HUDEP-2 (cell line): ENCODE measurements at regions not wholly inside any gene's neighbourhood (a gene's known extent, or its start where the extent isn't known, plus 50 kb on each side); places are given as distances from the start of the nearest gene placed in this dataset.

Experiments used
- DNase-seq, 76 experiments: peaks; one replicate each; lab custom pipeline; 2025; ENCODE audit not compliant: unreplicated experiment in 76 of 76; lab: John Stamatoyannopoulos, UW

- no peak for DNase-seq
Measured at GRCh38 chr16:73890186-73891128, 406.2 kb upstream of the PSMD7 start.

GRCh38 chr16:73888840-73889490 lies 407.6 kb upstream of the PSMD7 start:
- DNase-seq = no peak

DNA sequence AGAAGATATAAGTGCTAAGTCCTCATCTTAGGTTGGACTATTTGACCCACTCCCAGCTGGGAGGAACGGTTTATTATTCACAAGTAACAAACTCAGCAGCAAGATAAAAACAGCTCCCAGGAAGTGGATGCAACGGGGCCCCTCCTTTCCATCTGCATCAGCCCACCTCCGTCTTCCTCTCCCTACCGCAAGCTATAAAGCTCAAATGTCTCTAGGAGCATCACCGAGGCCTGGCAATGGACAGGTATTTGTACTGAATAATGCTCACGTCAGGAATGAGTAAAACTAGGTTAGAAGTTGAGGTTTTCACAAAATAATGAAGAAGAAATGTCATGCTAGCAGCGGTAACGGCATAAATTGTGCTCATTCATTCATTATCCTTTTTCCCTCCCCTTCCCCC lies 408.7 kb upstream of the PSMD7 start:
- no peak for DNase-seq

DNA sequence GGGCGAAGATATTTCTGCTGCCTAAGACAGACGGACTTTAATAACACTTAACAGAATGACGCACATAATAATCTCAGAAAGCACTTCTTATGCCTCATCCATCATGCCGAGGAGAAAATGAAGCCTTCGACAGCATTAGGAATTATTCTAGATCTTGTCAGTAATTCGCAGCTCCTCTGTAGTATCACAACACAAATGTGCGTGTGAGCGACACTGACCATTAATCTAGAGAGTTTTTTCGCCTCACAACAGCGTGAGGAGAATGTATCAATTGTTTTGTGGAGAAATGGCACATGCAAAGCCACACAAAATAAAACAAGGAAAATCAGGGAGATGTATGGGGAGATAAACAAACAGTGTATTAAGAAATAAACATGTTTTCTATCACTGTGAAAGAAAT lies 410.2 kb upstream of the PSMD7 start:
- no peak for DNase-seq

DNA sequence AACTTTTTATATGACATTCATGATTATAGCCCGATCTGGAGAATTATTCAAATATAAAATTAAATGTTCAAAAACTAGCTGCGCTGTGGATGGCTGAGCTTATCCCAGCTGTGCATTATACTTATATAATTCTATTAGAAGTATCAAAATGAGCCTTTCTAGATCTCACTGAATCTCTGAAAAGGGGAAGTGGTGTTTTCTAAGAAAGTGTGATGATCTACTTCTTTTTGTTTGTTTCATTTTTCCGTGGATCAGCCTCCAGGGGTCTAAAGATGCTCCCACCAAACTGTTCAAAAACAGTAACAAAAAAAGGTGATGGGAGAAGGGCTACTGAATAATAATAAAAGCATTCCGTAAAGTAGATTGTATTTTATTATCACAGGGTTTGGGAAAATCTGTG lies 411.3 kb upstream of the PSMD7 start:
- DNase-seq = no peak

- no peak for DNase-seq
Measured at GRCh38 chr16:73883841-73884240, 412.8 kb upstream of the PSMD7 start.

DNA sequence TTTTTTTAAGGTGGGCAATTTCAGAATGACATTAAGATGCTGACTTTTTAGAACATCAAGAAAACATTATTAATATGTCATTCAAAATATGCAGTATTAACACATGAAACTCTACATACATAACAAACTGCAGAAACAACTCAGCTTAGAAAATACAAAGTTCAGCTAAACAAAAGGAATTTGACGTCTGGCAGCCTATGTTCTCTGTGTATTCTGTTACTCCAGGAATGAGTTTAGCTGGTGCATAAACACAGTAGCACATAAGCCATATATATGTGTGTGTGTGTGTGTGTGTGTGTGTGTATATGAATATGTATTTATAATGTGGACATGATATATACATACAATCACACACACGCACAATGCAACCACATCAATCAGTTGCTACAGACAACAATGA lies 413.5 kb upstream of the PSMD7 start:
- DNase-seq = no peak

DNA sequence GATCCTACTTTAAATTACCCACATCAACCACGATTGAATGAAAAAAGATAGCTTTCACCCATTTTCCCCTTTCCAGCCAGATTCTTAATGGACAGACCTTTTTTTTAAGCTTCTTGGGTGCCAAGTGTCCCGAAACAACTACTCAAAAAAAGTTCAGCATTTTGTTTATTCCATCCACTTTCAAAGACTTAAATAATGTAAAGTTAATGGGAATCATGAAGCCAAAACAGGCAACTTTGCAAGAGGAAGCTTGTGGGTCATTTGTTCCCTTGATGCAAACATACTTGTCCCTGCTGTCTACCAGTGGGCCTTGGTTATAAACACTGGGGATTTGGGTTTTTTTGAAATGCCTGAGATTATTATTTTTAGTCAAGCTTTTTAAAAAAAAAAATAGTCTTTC lies 414.0 kb upstream of the PSMD7 start:
- DNase-seq = no peak

GRCh38 chr16:73882033-73882432 lies 414.6 kb upstream of the PSMD7 start:
- no peak for DNase-seq

GRCh38 chr16:73879621-73880020 lies 417.0 kb upstream of the PSMD7 start:
- DNase-seq = no peak

- DNase-seq = peak in 12 of 76 experiments; percentile 0 to 38 (median 14)
Measured at GRCh38 chr16:73878611-73879010, 418.0 kb upstream of the PSMD7 start.

- no peak for DNase-seq
Measured at GRCh38 chr16:73877150-73877549, 419.5 kb upstream of the PSMD7 start.

DNA sequence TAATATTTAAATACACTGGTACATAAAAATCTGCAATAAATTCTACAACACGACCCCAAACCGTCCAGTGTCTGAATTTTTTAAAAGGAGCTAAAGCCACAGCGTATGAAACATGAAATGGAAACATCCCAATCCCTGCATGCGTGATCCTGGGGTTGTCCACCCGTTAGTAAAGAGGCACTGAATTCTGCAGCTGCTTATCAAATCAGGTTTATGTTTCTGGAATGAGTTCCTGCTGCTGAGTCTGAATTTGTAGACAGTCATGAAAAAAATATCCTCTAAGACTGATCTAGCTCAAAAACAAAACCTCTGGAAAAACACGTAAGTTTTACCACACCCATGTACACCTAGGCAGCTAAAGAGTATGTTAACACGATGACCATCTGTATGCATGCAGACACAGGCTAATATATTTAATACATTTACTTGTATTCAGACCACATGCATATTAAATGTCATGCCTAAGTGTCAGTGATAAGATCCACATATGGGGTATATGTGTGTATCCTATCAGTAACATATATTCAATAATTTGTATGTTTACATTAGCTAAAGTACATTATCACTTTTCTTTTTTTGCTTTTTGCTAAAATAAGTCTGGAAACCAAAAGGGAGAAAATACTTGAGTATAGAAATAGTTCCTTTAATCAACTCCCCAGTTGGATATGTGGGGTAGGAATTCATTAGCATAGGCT lies 420.5 kb upstream of the PSMD7 start:
- no peak for DNase-seq

GRCh38 chr16:73874324-73874723 lies 422.3 kb upstream of the PSMD7 start:
- no peak for DNase-seq

DNA sequence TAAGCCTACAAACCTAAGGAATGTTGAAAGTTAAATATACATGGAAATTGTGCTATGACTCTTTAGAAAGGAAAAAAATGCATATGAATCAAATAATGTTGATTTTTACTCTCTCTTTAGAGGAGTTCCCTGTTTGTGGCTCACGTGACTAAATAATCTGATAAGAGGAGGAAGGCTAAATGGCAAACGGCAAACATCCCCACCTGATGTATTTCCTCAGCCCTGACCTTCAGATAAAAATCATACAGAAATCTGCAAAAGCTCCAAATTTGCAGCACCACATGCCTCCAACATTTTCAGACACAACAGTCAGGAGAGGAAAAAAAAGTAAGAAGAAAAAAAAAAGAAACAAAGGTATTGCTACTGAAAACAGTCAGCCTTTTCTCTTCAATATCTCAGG lies 423.0 kb upstream of the PSMD7 start:
- no peak for DNase-seq

- DNase-seq = no peak
Measured at GRCh38 chr16:73872856-73873255, 423.8 kb upstream of the PSMD7 start.

- no peak for DNase-seq
Measured at GRCh38 chr16:73871088-73871733, 425.4 kb upstream of the PSMD7 start.

- no peak for DNase-seq
Measured at GRCh38 chr16:73869126-73869525, 427.5 kb upstream of the PSMD7 start.

DNA sequence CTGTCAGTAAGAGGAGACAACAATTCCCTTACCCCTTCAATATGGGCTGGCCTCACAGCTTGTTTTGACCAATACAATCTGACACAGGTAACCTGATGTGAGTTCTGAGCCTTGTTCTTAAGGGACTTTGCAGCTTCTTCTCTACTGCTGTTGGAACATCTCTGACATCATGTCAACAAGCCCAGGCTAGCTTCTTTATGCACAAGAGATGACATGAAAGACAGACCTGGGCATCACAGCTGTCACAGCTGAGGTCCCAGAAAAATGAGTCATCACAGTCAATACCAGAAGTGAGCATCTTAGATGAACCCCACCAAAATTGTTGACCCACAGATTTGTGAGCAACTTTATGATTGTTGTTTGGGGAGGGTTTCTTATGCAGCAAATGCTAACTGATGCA lies 431.7 kb upstream of the PSMD7 start:
- DNase-seq = no peak

- DNase-seq = no peak
Measured at GRCh38 chr16:73858326-73858725, 438.3 kb upstream of the PSMD7 start.

- no peak for DNase-seq
Measured at GRCh38 chr16:73853968-73854367, 442.6 kb upstream of the PSMD7 start.
